K562 (cell line): ENCODE measurements at regions not wholly inside any gene's neighbourhood (a gene's known extent, or its start where the extent isn't known, plus 50 kb on each side); places are given as distances from the start of the nearest gene placed in this dataset.

Experiments
- ATAC-seq: fragments of 200-7000 bp; cut with Tn5 transposase; 3 replicates; pipeline ENCODE4 v1.9.1; 2020; ENCODE audit warnings: moderate library complexity
- BruUV-seq: library from RNA; stranded (reverse); fragments of 400-500 nt; replicated peaks from 2 replicates; lab custom pipeline; 2021; lab: Mats Ljungman, UMichigan
- CTCF ChIA-PET: fragments of 300-600 bp; formaldehyde crosslinking; extraction: SDS; loops from one replicate; lab custom pipeline; 2021; ENCODE audit warnings: low intra/inter-chr PET ratio; lab: Yijun Ruan, JAX
- POLR2A ChIA-PET: fragments of 300-600, 350-650 bp; sonication (Branson Sonifier 250); formaldehyde crosslinking; extraction: SDS; loops from one replicate; lab custom pipeline; 2021; ENCODE audit warnings: antibody characterized with exemption, inconsistent platforms; lab: Yijun Ruan, JAX
- DNase-seq, 4 experiments: peaks; one replicate each; pipeline versions ENCODE4 v3.0.0 to v3.0.0-alpha.2; 2011 to 2018; ENCODE audit warnings: low spot score in 3 of 4, mixed read lengths in 3 of 4; ENCODE audit errors: extremely low read depth in 1 of 4
- FAIRE-seq: peaks from 2 replicates; lab custom pipeline; 2011; peaks lifted over from hg19 to GRCh38; lab: Jason Lieb, UNC
- H2AFZ ChIP-seq: 2 replicates; pipeline ENCODE4 v1.6.0; 2011; ENCODE audit warnings: low read depth, low read length, control low read depth, inconsistent platforms
- H3K27ac ChIP-seq: fragments of 200-600 bp; 3 replicates; pipeline ENCODE4 v1.8.0; 2011; ENCODE audit warnings: low read depth, mild to moderate bottlenecking, control low read depth, inconsistent platforms, low read length, moderate library complexity, mixed read lengths; ENCODE audit errors: extremely low read depth
- H3K27me3 ChIP-seq, 2 experiments: fragments of 300-600 bp in 1 of 2; 2 replicates in 1 of 2; 3 replicates in 1 of 2; pipeline versions ENCODE4 v1.6.0 to v1.8.0; 2011; ENCODE audit warnings: inconsistent platforms in 2 of 2, low read length in 2 of 2, mild to moderate bottlenecking in 1 of 2, mixed read lengths in 1 of 2, moderate library complexity in 1 of 2; ENCODE audit not compliant: control insufficient read depth in 2 of 2, insufficient read depth in 2 of 2
- H3K36me3 ChIP-seq: fragments of 300-600 bp; 3 replicates; pipeline ENCODE4 v1.8.0; 2011; ENCODE audit warnings: mild to moderate bottlenecking, low read length, inconsistent platforms; ENCODE audit not compliant: control insufficient read depth, insufficient read depth
- H3K4me1 ChIP-seq, 2 experiments: fragments of 200-600 bp in 1 of 2; replicated peaks in 1 of 2; 2 replicates in 1 of 2; 3 replicates in 1 of 2; pipeline versions ENCODE4 v1.5.1 to v1.8.0; 2011; ENCODE audit warnings: inconsistent platforms in 2 of 2, low read length in 2 of 2, mild to moderate bottlenecking in 1 of 2, mixed read lengths in 1 of 2, moderate library complexity in 1 of 2; ENCODE audit not compliant: control insufficient read depth in 2 of 2, insufficient read depth in 2 of 2
- H3K4me2 ChIP-seq: 2 replicates; pipeline ENCODE4 v1.6.1; 2011; ENCODE audit warnings: low read length, control low read depth, inconsistent platforms, mixed read lengths; ENCODE audit not compliant: insufficient read depth
- H3K4me3 ChIP-seq: fragments of 200-600 bp; sonication (generic), shearing (Covaris generic); 2 replicates; pipeline ENCODE4 v1.5.1; 2016; ENCODE audit warnings: control low read depth, inconsistent platforms
- H3K79me2 ChIP-seq: fragments of 200-600 bp; 3 replicates; pipeline ENCODE4 v1.8.0; 2011; ENCODE audit warnings: low read length, inconsistent platforms; ENCODE audit not compliant: control insufficient read depth, insufficient read depth
- H3K9ac ChIP-seq, 2 experiments: 2 replicates each; pipeline versions ENCODE4 v1.6.0 to v1.6.1; 2011; ENCODE audit warnings: low read depth in 2 of 2, low read length in 2 of 2, control low read depth in 1 of 2, inconsistent platforms in 1 of 2, mild to moderate bottlenecking in 1 of 2, mixed read lengths in 1 of 2; ENCODE audit not compliant: insufficient read depth in 1 of 2
- H3K9me1 ChIP-seq: one replicate; pipeline ENCODE4 v1.6.0; 2011; ENCODE audit warnings: inconsistent platforms, mild to moderate bottlenecking, low read length, moderate library complexity; ENCODE audit not compliant: control insufficient read depth, insufficient read depth
- H3K9me3 ChIP-seq: replicated peaks from 2 replicates; pipeline ENCODE4 v1.5.1; 2011; ENCODE audit warnings: low read depth, low read length, inconsistent platforms; ENCODE audit not compliant: control insufficient read depth, insufficient read depth
- H4K20me1 ChIP-seq: replicated peaks from 2 replicates; pipeline ENCODE4 v1.6.1; 2011; ENCODE audit warnings: low read length, inconsistent platforms, mixed read lengths; ENCODE audit not compliant: control insufficient read depth, insufficient read depth
- ZNF395 ChIP-seq: fragments of 200-800 bp; sonication (Bioruptor generic); IDR thresholded peaks from 2 replicates; pipeline ENCODE4 v1.6.1; 2017; ENCODE audit warnings: missing genetic modification characterization, missing compliant biosample characterization
- ZNF699 ChIP-seq: fragments of 250-450 bp; sonication (Bioruptor Pico); IDR thresholded peaks from 2 replicates; pipeline ENCODE4 v1.8.0; 2021; ENCODE audit warnings: mild to moderate bottlenecking, moderate library complexity; ENCODE audit not compliant: insufficient replicate concordance
- ZNF717 ChIP-seq: fragments of 250-450 bp; sonication (Bioruptor Pico); IDR thresholded peaks from 2 replicates; pipeline ENCODE4 v1.5.0; 2021
- ZNF766 ChIP-seq: fragments of 200-800 bp; sonication (Bioruptor generic); conservative IDR thresholded peaks from 2 replicates; pipeline ENCODE4 v1.6.1; 2016; ENCODE audit warnings: missing genetic modification characterization, missing compliant biosample characterization
- WGBS: fragments of 100-300 bp; shearing (Covaris generic); methylation state at CpG from one replicate; pipeline ENCODE4 v1.1.6; 2016; ENCODE audit warnings: low coverage, mixed read lengths; ENCODE audit not compliant: insufficient coverage; ENCODE audit errors: missing lambda C conversion rate; 5-methylcytosine and 5-hydroxymethylcytosine counted together
- in situ Hi-C: fragments of 300-500 bp; cut with MboI; formaldehyde crosslinking; loops from 4 replicates; pipeline ENCODE4 v1.15.0; 2018; ENCODE audit warnings: inconsistent platforms, mixed read lengths
- intact Hi-C: fragments of 100-400 bp; cut with micrococcal nuclease; formaldehyde crosslinking; loops from 2 replicates; pipeline ENCODE4 v1.14.2; 2022
- TF ChIP-seq, protein P1 (sequence below): sonication (generic); formaldehyde crosslinking; IDR thresholded peaks from 2 replicates; pipeline ENCODE4 v1.8.0; 2023; ENCODE audit warnings: mild to moderate bottlenecking, missing genetic modification reagents

- TF ChIP-seq ZNF717 (no peak), ZNF395 (CRISPR knock-in tag) (no peak), ZNF699 (CRISPR knock-in tag) (no peak), ZNF766 (CRISPR knock-in tag) (no peak)
- TF ChIP-seq, protein P1, sequence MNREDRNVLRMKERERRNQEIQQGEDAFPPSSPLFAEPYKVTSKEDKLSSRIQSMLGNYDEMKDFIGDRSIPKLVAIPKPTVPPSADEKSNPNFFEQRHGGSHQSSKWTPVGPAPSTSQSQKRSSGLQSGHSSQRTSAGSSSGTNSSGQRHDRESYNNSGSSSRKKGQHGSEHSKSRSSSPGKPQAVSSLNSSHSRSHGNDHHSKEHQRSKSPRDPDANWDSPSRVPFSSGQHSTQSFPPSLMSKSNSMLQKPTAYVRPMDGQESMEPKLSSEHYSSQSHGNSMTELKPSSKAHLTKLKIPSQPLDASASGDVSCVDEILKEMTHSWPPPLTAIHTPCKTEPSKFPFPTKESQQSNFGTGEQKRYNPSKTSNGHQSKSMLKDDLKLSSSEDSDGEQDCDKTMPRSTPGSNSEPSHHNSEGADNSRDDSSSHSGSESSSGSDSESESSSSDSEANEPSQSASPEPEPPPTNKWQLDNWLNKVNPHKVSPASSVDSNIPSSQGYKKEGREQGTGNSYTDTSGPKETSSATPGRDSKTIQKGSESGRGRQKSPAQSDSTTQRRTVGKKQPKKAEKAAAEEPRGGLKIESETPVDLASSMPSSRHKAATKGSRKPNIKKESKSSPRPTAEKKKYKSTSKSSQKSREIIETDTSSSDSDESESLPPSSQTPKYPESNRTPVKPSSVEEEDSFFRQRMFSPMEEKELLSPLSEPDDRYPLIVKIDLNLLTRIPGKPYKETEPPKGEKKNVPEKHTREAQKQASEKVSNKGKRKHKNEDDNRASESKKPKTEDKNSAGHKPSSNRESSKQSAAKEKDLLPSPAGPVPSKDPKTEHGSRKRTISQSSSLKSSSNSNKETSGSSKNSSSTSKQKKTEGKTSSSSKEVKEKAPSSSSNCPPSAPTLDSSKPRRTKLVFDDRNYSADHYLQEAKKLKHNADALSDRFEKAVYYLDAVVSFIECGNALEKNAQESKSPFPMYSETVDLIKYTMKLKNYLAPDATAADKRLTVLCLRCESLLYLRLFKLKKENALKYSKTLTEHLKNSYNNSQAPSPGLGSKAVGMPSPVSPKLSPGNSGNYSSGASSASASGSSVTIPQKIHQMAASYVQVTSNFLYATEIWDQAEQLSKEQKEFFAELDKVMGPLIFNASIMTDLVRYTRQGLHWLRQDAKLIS, result no peak
- POLR2A ChIA-PET, result no interaction called here
- no peak overlapping the region for H3K4me2 ChIP-seq
- H3K9me1 ChIP-seq, result no peaks in the 10 kb centered on the region
- DNase-seq, result no peak
- in situ Hi-C loops, result no loop called here
- H3K9me3 ChIP-seq, result no peaks in the 10 kb centered on the region
- intact Hi-C loops, result no loop called here
- H3K4me3 ChIP-seq, result no peak overlapping the region
- CTCF ChIA-PET, result no interaction called here
- no peaks in the 10 kb centered on the region for H3K4me1 ChIP-seq
- no TSS peak for BruUV-seq
- H3K79me2 ChIP-seq, result no peaks in the 10 kb centered on the region
- H4K20me1 ChIP-seq, result no peaks in the 10 kb centered on the region
- no peak overlapping the region for H2AFZ ChIP-seq
- no peak overlapping the region for H3K27ac ChIP-seq
- 0% methylated on average over 5 of the region's 5 CpGs for WGBS
- FAIRE-seq, result no peak
- no peaks in the 10 kb centered on the region for H3K27me3 ChIP-seq
- H3K36me3 ChIP-seq, result no peaks in the 10 kb centered on the region
- no peak for ATAC-seq
- no peak overlapping the region for H3K9ac ChIP-seq
Measured at GRCh38 chr2:59756150-59756549, 797.3 kb downstream of the BCL11A start.
